Endothelial cell of umbilical vein (primary cell): ENCODE measurements at regions not wholly inside any gene's neighbourhood (a gene's known extent, or its start where the extent isn't known, plus 50 kb on each side); places are given as distances from the start of the nearest gene placed in this dataset.

Source experiments
- BruUV-seq: library from RNA; stranded (reverse); fragments of 400-500 nt; replicated peaks from 2 replicates; lab custom pipeline; 2021; lab: Mats Ljungman, UMichigan
- CTCF ChIA-PET: fragments of 300-600, 350-600 bp; sonication (Branson Sonifier 250); formaldehyde crosslinking; loops from one replicate; lab custom pipeline; 2021; ENCODE audit warnings: antibody characterized with exemption, inconsistent platforms; lab: Charles Lee
- POLR2A ChIA-PET: fragments of 300-600, 350-600 bp; sonication (Branson Sonifier 250); formaldehyde crosslinking; loops from one replicate; lab custom pipeline; 2021; ENCODE audit warnings: antibody characterized with exemption, inconsistent platforms; lab: Charles Lee
- DNase-seq: peaks from one replicate; pipeline ENCODE4 v3.0.0-alpha.2; 2011; ENCODE audit warnings: low read depth, low spot score
- FAIRE-seq: peaks from 2 replicates; lab custom pipeline; 2011; peaks lifted over from hg19 to GRCh38; lab: Jason Lieb, UNC
- H2AFZ ChIP-seq: 2 replicates; pipeline ENCODE4 v1.6.0; 2012; ENCODE audit warnings: low read depth, low read length, control low read depth, inconsistent platforms
- H3K27ac ChIP-seq: 2 replicates; pipeline ENCODE4 v1.5.1; 2011; ENCODE audit warnings: low read depth, mild to moderate bottlenecking, control low read depth, low read length, moderate library complexity; ENCODE audit not compliant: insufficient read depth
- H3K27me3 ChIP-seq, 2 experiments: 2 replicates each; pipeline versions ENCODE4 v1.6.0 to v1.6.1; 2011; ENCODE audit warnings: low read length in 2 of 2, mixed read lengths in 1 of 2; ENCODE audit not compliant: control insufficient read depth in 2 of 2, insufficient read depth in 2 of 2
- H3K36me3 ChIP-seq, 2 experiments: 2 replicates in 1 of 2; 3 replicates in 1 of 2; pipeline ENCODE4 v1.5.1; 2011; ENCODE audit warnings: low read length in 2 of 2, mild to moderate bottlenecking in 1 of 2, moderate library complexity in 1 of 2; ENCODE audit not compliant: control insufficient read depth in 2 of 2, insufficient read depth in 2 of 2; ENCODE audit errors: extremely low read depth in 1 of 2
- H3K4me1 ChIP-seq: 3 replicates; pipeline ENCODE4 v1.5.1; 2011; ENCODE audit warnings: mild to moderate bottlenecking, low read length; ENCODE audit not compliant: control insufficient read depth, insufficient read depth; ENCODE audit errors: extremely low read depth
- H3K4me2 ChIP-seq: 2 replicates; pipeline ENCODE4 v1.6.1; 2011; ENCODE audit warnings: low read length, control low read depth, mixed read lengths; ENCODE audit not compliant: insufficient read depth
- H3K4me3 ChIP-seq, 3 experiments: fragments of 200-600 bp in 1 of 3; sonication (generic), shearing (Covaris generic) in 1 of 3; replicated peaks in 1 of 3; 2 replicates each; pipeline ENCODE4 v1.5.1; 2011 to 2016; ENCODE audit warnings: control low read depth in 3 of 3, low read length in 3 of 3, mild to moderate bottlenecking in 2 of 3, inconsistent platforms in 1 of 3, low read depth in 1 of 3, moderate library complexity in 1 of 3; ENCODE audit not compliant: insufficient read depth in 1 of 3
- H3K79me2 ChIP-seq: 2 replicates; pipeline ENCODE4 v1.6.0; 2012; ENCODE audit warnings: low read length, inconsistent platforms; ENCODE audit not compliant: control insufficient read depth, insufficient read depth
- H3K9ac ChIP-seq: replicated peaks from 2 replicates; pipeline ENCODE3; 2011; ENCODE audit warnings: low read length, control low read depth; ENCODE audit not compliant: insufficient read depth; ENCODE audit errors: extremely low read depth
- H3K9me1 ChIP-seq: replicated peaks from 3 replicates; pipeline ENCODE4 v1.6.0; 2011; ENCODE audit warnings: mild to moderate bottlenecking, low read length; ENCODE audit not compliant: control insufficient read depth, insufficient read depth; ENCODE audit errors: extremely low read depth
- H3K9me3 ChIP-seq: replicated peaks from 2 replicates; pipeline ENCODE4 v1.5.1; 2012; ENCODE audit warnings: low read length, inconsistent platforms; ENCODE audit not compliant: control insufficient read depth, insufficient read depth
- H4K20me1 ChIP-seq: replicated peaks from 2 replicates; pipeline ENCODE3; 2011; ENCODE audit warnings: mild to moderate bottlenecking, low read length; ENCODE audit not compliant: control insufficient read depth, insufficient read depth; ENCODE audit errors: extremely low read depth
- CTCF ChIP-seq, 2 donors: IDR thresholded peaks; 1 replicate in 1 of 2; 2 replicates in 1 of 2; pipeline ENCODE4 v1.5.1; 2011; ENCODE audit warnings: low read length in 2 of 2, mild to moderate bottlenecking in 2 of 2, moderate library complexity in 2 of 2, control low read depth in 1 of 2, inconsistent platforms in 1 of 2, low read depth in 1 of 2; ENCODE audit not compliant: insufficient read depth in 1 of 2; ENCODE audit errors: extremely low read depth in 1 of 2
- EZH2 ChIP-seq: IDR thresholded peaks from 2 replicates; pipeline ENCODE4 v1.6.1; 2012; ENCODE audit warnings: borderline replicate concordance, low read depth, mild to moderate bottlenecking, moderate library complexity, low read length, inconsistent platforms; ENCODE audit not compliant: severe bottlenecking
- FOS ChIP-seq: IDR thresholded peaks from 2 replicates; pipeline ENCODE4 v1.6.1; 2011; ENCODE audit warnings: mild to moderate bottlenecking, low read length, moderate library complexity, borderline replicate concordance; ENCODE audit not compliant: insufficient read depth
- GATA2 ChIP-seq: IDR thresholded peaks from 2 replicates; pipeline ENCODE4 v1.7.0; 2011; ENCODE audit warnings: low read depth, mild to moderate bottlenecking, moderate library complexity, mixed read lengths, low read length; ENCODE audit not compliant: insufficient read length, insufficient read depth
- JUN ChIP-seq: IDR thresholded peaks from 2 replicates; pipeline ENCODE4 v1.6.1; 2011; ENCODE audit warnings: borderline replicate concordance, low read depth; ENCODE audit not compliant: insufficient read length, insufficient read depth
- MAX ChIP-seq: IDR thresholded peaks from 2 replicates; pipeline ENCODE4 v1.6.1; 2011; ENCODE audit not compliant: insufficient read depth, insufficient read length
- MYC ChIP-seq: IDR thresholded peaks from one replicate; pipeline ENCODE4 v1.6.1; 2011; ENCODE audit warnings: mild to moderate bottlenecking, low read depth, low read length
- POLR2A ChIP-seq: IDR thresholded peaks from 2 replicates; pipeline ENCODE4 v1.6.1; 2012; ENCODE audit warnings: low read depth, mild to moderate bottlenecking, control low read depth, low read length
- POLR2AphosphoS5 ChIP-seq: IDR thresholded peaks from 2 replicates; pipeline ENCODE4 v1.6.1; 2012; ENCODE audit warnings: low read depth, mild to moderate bottlenecking, control low read depth, low read length, moderate library complexity; ENCODE audit not compliant: insufficient read depth
- dilution Hi-C: fragments of 300-500 bp; cut with MboI; formaldehyde crosslinking; loops from one replicate; pipeline ENCODE4 v1.15.0; 2019; ENCODE audit warnings: low sequenced_read_pairs; ENCODE audit not compliant: extremely low pct_ligation_motif_present
- intact Hi-C: fragments of 100-400 bp; cut with micrococcal nuclease; formaldehyde crosslinking; loops from one replicate; pipeline ENCODE4 v1.10.0; 2022

GRCh38 chr2:21633911-21634310, 510.1 kb downstream of the TDRD15 start:
- intact Hi-C loops, result no loop called here
- TF ChIP-seq GATA2 (no peak), CTCF (IDR thresholded peaks at IDR 0.05; ENCODE audit: extremely low read depth in 1 of 2, insufficient read depth in 1 of 2, low read depth in 1 of 2, low read length in 2 of 2) (no peak), POLR2A (no peak), EZH2 (no peak), POLR2AphosphoS5 (no peak), MYC (no peak), JUN (no peak), FOS (no peak), MAX (no peak)
- CTCF ChIA-PET, result no interaction called here
- no peaks in the 10 kb centered on the region for H3K27me3 ChIP-seq
- H3K27ac ChIP-seq, result no peak overlapping the region
- no peaks in the 10 kb centered on the region for H3K9me1 ChIP-seq
- dilution Hi-C loops, result no loop called here
- H3K9me3 ChIP-seq, result no peaks in the 10 kb centered on the region
- H3K79me2 ChIP-seq, result no peaks in the 10 kb centered on the region
- H3K36me3 ChIP-seq, result no peaks in the 10 kb centered on the region
- no peak overlapping the region for H3K4me3 ChIP-seq
- no peak overlapping the region for H3K4me2 ChIP-seq
- H4K20me1 ChIP-seq, result no peaks in the 10 kb centered on the region
- H2AFZ ChIP-seq, result no peak overlapping the region
- POLR2A ChIA-PET, result no interaction called here
- DNase-seq (no peak), FAIRE-seq (no peak)
- BruUV-seq, result no TSS peak
- H3K9ac ChIP-seq, result no peak overlapping the region
- H3K4me1 ChIP-seq, result no peaks in the 10 kb centered on the region
